ENCODE measurements at regions not wholly inside any gene's neighbourhood (a gene's known extent, or its start where the extent isn't known, plus 50 kb on each side); places are given as distances from the start of the nearest gene placed in this dataset.
A peak's percentile ranks its signal among the peaks of the same experiment; 100 is the strongest.

DNA sequence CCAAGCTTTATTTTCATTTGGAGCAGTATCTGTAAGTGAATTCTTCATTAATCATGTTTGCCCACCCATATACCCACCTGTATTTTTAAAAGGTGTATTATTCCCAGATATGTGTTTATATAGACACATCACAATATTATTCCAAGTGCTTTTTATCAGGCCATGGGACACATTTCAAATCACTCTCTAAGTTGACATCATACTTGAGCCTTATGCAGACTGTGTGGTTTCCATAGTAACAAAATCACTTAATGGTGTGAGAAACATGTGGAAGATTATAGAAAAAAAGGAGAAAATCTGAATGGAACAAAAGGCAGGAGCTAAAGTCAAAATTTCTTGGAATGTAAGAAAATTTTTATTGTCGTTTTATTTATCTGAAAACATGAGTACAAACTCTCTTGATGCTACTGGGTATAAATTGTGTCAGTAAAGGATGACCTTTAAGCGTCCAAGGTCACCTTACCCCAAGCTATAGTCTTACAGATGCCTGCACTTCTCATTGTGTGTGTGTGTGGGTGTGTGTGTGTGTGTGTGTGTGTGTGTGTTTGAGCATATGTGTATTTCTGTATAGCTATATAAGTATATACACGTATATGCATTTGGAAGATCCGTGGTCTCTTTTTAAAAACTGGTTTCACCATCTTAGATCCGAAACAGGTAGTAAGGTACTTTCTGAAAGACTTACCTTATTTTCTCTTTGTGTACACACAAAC, 79.8 kb upstream of the CCN6 start:
- no peak for DNase-seq
- H3K27me3 ChIP-seq, result no peaks in the 10 kb centered on the region
- H3K27ac ChIP-seq, result peak overlapping the region in 1 of 4 donors; percentile 38

DNA sequence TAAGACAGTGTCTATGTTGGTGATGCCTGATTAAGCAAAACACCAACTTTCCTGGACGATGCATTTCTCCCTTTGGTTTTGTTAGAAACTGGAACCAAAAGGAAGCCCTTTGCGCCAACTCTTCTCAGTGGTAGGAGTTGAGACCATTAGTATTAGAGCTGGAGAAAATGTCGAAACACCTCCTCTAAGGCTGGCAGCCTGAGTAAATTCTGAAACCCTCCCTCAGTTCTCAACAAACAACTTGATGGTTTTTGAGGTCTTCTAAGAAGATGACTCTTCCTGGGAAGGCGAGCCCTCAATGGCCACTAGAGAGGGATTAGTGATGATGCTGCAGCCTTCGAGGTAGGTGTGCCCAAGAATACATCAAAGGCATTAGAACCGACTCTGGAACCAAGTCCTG, 78.4 kb upstream of the CCN6 start:
- Histone ChIP-seq H3K9me3 (no peaks in the 10 kb centered on the region), H3K27me3 (no peaks in the 10 kb centered on the region), H3K36me3 (replicated peaks in 1 of 2; ENCODE audit: insufficient read depth in 1 of 2, low read depth in 2 of 2) (no peaks in the 10 kb centered on the region), H3K27ac (no peak overlapping the region), H3K4me3 (no peak overlapping the region), H3K4me1 (no peaks in the 10 kb centered on the region)
- intact Hi-C loops (cut with DNase I), result no loop called here
- TF ChIP-seq, protein P1, sequence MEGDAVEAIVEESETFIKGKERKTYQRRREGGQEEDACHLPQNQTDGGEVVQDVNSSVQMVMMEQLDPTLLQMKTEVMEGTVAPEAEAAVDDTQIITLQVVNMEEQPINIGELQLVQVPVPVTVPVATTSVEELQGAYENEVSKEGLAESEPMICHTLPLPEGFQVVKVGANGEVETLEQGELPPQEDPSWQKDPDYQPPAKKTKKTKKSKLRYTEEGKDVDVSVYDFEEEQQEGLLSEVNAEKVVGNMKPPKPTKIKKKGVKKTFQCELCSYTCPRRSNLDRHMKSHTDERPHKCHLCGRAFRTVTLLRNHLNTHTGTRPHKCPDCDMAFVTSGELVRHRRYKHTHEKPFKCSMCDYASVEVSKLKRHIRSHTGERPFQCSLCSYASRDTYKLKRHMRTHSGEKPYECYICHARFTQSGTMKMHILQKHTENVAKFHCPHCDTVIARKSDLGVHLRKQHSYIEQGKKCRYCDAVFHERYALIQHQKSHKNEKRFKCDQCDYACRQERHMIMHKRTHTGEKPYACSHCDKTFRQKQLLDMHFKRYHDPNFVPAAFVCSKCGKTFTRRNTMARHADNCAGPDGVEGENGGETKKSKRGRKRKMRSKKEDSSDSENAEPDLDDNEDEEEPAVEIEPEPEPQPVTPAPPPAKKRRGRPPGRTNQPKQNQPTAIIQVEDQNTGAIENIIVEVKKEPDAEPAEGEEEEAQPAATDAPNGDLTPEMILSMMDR (IDR thresholded peaks at IDR 0.05), result no peak
- no peak for TF ChIP-seq POLR2A (IDR thresholded peaks at IDR 0.05)
- DNase-seq, result no peak
- no peak for ATAC-seq
- WGBS, 2 donors, result 68 to 75% methylated on average over 6 of the region's 6 CpGs

More for the DNA sequence above, 79.8 kb upstream of the CCN6 start:
- no peaks in the 10 kb centered on the region for H3K9me3 ChIP-seq
- H3K4me1 ChIP-seq, result no peaks in the 10 kb centered on the region
- intact Hi-C loops (cut with DNase I), result no loop called here
- ATAC-seq, result no peak
- WGBS, 2 donors, result 89 to 91% methylated on average over 5 of the region's 5 CpGs
- no peak overlapping the region for H3K4me3 ChIP-seq
- H3K36me3 ChIP-seq (replicated peaks in 1 of 2; ENCODE audit: insufficient read depth in 1 of 2, low read depth in 2 of 2), result no peaks in the 10 kb centered on the region
- no peak for TF ChIP-seq POLR2A (IDR thresholded peaks at IDR 0.05)
- TF ChIP-seq, protein P1 (IDR thresholded peaks at IDR 0.05), result no peak

DNA sequence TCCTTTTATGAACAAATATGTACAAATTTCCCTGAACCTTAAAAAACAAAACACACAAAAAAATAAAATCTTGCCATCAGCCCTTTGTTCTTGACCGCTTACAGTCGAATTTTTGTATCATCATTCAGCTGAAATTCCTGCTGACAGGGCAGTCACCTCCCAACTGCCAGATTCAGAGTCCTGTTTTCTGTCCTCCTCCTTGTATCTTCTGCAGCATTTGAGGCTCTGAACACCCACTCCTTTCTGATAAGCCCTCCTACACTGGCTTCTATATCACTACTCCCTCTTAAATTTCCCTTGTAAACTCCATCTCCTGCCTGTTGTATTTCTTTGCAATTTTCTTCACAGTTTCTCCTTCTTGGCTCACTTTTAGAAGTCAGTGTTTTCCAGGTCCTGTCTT, 77.8 kb upstream of the CCN6 start:
- Histone ChIP-seq H3K27ac (no peak overlapping the region), H3K9me3 (no peaks in the 10 kb centered on the region), H3K4me3 (no peak overlapping the region), H3K4me1 (no peaks in the 10 kb centered on the region), H3K27me3 (no peaks in the 10 kb centered on the region), H3K36me3 (replicated peaks in 1 of 2; ENCODE audit: insufficient read depth in 1 of 2, low read depth in 2 of 2) (no peaks in the 10 kb centered on the region)
- WGBS, 2 donors, result 73 to 87% methylated on average over 2 of the region's 2 CpGs
- no peak for TF ChIP-seq POLR2A (IDR thresholded peaks at IDR 0.05)
- TF ChIP-seq, protein P1 (IDR thresholded peaks at IDR 0.05), result no peak
- intact Hi-C loops (cut with DNase I), result no loop called here
- ATAC-seq, result no peak
- DNase-seq, result no peak

DNA sequence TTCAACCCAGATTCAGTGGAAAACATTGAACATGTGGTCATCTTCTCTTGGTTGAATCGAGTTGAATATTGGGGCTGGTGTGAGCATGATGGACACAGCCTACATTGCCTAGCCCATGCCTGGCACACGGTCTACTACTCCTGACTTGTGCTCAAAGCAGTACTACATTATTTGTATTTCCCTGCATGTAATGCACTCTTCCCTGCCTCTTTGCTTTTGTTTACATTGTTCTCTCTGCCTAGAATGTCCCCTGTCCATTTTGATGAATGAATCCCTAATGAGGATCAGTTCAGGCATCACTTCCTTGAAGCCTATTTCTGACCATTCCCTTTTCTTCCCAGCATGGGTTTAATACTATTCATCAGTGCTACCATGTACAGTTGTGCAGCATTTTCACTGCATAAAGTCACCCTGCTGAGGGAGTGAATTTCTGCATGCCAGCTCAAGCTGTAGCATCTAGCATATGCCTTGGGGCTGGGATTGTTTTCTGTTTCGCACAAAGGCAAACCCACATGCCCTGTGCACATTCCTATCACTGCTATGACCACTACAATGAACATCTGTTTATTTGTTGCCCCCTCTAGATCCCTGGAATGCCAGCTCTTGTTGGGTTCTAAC, 75.3 kb upstream of the CCN6 start:
- DNase-seq (no peak), ATAC-seq (no peak)
- H3K27me3 ChIP-seq, result no peaks in the 10 kb centered on the region
- no peaks in the 10 kb centered on the region for H3K36me3 ChIP-seq (replicated peaks in 1 of 2; ENCODE audit: insufficient read depth in 1 of 2, low read depth in 2 of 2)
- no peak overlapping the region for H3K4me3 ChIP-seq
- intact Hi-C loops (cut with DNase I), result no loop called here
- no peaks in the 10 kb centered on the region for H3K9me3 ChIP-seq
- no peak overlapping the region for H3K27ac ChIP-seq
- H3K4me1 ChIP-seq, result no peaks in the 10 kb centered on the region
- WGBS, 2 donors, result 72 to 84% methylated on average over 3 of the region's 3 CpGs
- no peak for TF ChIP-seq POLR2A (IDR thresholded peaks at IDR 0.05)
- TF ChIP-seq, protein P1 (IDR thresholded peaks at IDR 0.05), result no peak

DNA sequence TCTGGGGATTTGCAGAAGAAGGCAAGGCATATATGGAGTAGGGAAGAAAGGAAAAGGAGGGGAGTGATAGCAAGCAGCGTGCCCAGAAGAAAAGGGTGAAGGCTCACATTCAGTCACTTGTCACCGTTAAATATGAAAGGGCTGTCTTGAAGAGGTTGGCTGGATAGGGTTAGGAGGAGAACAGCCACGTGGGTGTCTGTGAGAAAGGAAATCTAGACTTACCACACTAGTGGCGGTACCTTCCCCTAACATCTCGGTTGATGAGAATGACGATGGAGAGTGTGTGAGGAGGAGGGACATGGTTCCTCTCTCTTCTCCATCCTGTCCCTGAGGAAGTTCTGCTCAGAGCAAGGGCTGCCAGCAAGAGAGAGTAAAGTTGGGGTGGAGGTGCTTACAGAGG, 74.3 kb upstream of the CCN6 start:
- Histone ChIP-seq H3K4me3 (no peak overlapping the region), H3K4me1 (no peaks in the 10 kb centered on the region), H3K36me3 (replicated peaks in 1 of 2; ENCODE audit: insufficient read depth in 1 of 2, low read depth in 2 of 2) (no peaks in the 10 kb centered on the region), H3K27me3 (no peaks in the 10 kb centered on the region), H3K9me3 (no peaks in the 10 kb centered on the region), H3K27ac (no peak overlapping the region)
- intact Hi-C loops (cut with DNase I), result no loop called here
- DNase-seq, result no peak
- TF ChIP-seq, protein P1 (IDR thresholded peaks at IDR 0.05), result no peak
- TF ChIP-seq POLR2A (IDR thresholded peaks at IDR 0.05), result no peak
- ATAC-seq, result no peak
- WGBS, 2 donors, result 82 to 85% methylated on average over 6 of the region's 6 CpGs

Measured in body of pancreas (tissue), 4 donors.